H1 (cell line): ENCODE measurements at regions not wholly inside any gene's neighbourhood (a gene's known extent, or its start where the extent isn't known, plus 50 kb on each side); places are given as distances from the start of the nearest gene placed in this dataset.

ENCODE experiments used
- CHD1 ChIP-seq: IDR thresholded peaks from 2 replicates; pipeline ENCODE4 v1.6.1; 2012; ENCODE audit warnings: low read depth, low read length, improper control_type of control experiment
- CHD2 ChIP-seq: IDR thresholded peaks from 2 replicates; pipeline ENCODE4 v1.6.1; 2012; ENCODE audit warnings: low read length, improper control_type of control experiment
- EZH2 ChIP-seq: fragments of 200-600 bp; sonication (generic); IDR thresholded peaks from 2 replicates; pipeline ENCODE4 v1.7.1; 2012; ENCODE audit warnings: low read depth, mild to moderate bottlenecking, moderate library complexity, low read length, inconsistent platforms; ENCODE audit not compliant: severe bottlenecking
- NRF1 ChIP-seq: IDR thresholded peaks from 2 replicates; pipeline ENCODE4 v1.6.1; 2011; ENCODE audit warnings: mild to moderate bottlenecking, low read depth, low read length, improper control_type of control experiment
- TAF1 ChIP-seq: IDR thresholded peaks from 2 replicates; pipeline ENCODE4 v1.6.1; 2011; ENCODE audit warnings: mild to moderate bottlenecking, low read depth, low read length
- TF ChIP-seq, protein P1 (sequence below): IDR thresholded peaks from 2 replicates; pipeline ENCODE4 v1.6.1; 2012; ENCODE audit warnings: inconsistent platforms
- TF ChIP-seq, protein P2 (sequence below): fragments of 300-600 bp; sonication (generic); IDR thresholded peaks from 2 replicates; pipeline ENCODE4 v1.7.1; 2012; ENCODE audit warnings: low read length, moderate library complexity, mild to moderate bottlenecking, inconsistent platforms; ENCODE audit not compliant: insufficient replicate concordance

DNA sequence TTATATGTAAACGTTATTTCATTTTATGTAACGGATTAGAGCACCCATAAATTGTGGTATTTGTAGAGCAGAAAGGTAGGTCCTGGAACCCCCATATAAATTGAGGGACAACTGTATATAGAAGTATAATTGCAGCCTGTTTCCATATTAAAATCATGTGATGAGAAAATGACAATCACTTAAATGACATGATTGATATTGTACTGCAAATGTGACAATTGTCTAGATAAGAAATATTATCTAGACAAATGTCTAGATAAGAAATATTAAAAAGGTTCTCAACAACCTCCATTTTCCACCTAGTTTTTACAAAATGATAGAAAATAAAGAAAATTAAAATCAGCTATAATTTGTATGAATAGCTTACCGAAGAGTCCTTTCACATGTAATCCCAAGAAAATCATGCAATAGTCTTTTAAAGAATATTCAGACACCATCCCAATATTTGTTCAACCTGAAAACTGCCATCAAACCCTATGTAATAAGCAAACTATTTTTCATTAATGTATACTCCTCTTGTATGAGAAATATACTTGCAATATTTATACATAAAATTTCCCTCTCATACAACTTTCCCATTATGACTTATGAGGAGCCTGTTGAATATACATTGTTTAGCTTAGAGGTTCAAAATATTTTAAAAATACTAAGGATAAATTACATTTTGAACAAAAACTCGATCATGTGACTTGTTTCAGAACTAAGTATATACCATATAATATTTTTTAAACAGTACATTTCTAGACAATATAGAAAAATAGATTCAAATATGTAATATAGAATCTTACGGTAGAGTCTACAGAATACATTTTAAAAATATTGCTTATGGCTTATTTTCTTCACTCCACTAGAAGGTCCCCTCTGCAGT is 153.2 kb downstream of the CRPPA start (continued):
- TF ChIP-seq, protein P1, sequence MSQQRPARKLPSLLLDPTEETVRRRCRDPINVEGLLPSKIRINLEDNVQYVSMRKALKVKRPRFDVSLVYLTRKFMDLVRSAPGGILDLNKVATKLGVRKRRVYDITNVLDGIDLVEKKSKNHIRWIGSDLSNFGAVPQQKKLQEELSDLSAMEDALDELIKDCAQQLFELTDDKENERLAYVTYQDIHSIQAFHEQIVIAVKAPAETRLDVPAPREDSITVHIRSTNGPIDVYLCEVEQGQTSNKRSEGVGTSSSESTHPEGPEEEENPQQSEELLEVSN: no peak
- TF ChIP-seq CHD1: no peak
- TF ChIP-seq EZH2: no peak
- no peak for TF ChIP-seq CHD2
- no peak for TF ChIP-seq NRF1
- TF ChIP-seq, protein P2, sequence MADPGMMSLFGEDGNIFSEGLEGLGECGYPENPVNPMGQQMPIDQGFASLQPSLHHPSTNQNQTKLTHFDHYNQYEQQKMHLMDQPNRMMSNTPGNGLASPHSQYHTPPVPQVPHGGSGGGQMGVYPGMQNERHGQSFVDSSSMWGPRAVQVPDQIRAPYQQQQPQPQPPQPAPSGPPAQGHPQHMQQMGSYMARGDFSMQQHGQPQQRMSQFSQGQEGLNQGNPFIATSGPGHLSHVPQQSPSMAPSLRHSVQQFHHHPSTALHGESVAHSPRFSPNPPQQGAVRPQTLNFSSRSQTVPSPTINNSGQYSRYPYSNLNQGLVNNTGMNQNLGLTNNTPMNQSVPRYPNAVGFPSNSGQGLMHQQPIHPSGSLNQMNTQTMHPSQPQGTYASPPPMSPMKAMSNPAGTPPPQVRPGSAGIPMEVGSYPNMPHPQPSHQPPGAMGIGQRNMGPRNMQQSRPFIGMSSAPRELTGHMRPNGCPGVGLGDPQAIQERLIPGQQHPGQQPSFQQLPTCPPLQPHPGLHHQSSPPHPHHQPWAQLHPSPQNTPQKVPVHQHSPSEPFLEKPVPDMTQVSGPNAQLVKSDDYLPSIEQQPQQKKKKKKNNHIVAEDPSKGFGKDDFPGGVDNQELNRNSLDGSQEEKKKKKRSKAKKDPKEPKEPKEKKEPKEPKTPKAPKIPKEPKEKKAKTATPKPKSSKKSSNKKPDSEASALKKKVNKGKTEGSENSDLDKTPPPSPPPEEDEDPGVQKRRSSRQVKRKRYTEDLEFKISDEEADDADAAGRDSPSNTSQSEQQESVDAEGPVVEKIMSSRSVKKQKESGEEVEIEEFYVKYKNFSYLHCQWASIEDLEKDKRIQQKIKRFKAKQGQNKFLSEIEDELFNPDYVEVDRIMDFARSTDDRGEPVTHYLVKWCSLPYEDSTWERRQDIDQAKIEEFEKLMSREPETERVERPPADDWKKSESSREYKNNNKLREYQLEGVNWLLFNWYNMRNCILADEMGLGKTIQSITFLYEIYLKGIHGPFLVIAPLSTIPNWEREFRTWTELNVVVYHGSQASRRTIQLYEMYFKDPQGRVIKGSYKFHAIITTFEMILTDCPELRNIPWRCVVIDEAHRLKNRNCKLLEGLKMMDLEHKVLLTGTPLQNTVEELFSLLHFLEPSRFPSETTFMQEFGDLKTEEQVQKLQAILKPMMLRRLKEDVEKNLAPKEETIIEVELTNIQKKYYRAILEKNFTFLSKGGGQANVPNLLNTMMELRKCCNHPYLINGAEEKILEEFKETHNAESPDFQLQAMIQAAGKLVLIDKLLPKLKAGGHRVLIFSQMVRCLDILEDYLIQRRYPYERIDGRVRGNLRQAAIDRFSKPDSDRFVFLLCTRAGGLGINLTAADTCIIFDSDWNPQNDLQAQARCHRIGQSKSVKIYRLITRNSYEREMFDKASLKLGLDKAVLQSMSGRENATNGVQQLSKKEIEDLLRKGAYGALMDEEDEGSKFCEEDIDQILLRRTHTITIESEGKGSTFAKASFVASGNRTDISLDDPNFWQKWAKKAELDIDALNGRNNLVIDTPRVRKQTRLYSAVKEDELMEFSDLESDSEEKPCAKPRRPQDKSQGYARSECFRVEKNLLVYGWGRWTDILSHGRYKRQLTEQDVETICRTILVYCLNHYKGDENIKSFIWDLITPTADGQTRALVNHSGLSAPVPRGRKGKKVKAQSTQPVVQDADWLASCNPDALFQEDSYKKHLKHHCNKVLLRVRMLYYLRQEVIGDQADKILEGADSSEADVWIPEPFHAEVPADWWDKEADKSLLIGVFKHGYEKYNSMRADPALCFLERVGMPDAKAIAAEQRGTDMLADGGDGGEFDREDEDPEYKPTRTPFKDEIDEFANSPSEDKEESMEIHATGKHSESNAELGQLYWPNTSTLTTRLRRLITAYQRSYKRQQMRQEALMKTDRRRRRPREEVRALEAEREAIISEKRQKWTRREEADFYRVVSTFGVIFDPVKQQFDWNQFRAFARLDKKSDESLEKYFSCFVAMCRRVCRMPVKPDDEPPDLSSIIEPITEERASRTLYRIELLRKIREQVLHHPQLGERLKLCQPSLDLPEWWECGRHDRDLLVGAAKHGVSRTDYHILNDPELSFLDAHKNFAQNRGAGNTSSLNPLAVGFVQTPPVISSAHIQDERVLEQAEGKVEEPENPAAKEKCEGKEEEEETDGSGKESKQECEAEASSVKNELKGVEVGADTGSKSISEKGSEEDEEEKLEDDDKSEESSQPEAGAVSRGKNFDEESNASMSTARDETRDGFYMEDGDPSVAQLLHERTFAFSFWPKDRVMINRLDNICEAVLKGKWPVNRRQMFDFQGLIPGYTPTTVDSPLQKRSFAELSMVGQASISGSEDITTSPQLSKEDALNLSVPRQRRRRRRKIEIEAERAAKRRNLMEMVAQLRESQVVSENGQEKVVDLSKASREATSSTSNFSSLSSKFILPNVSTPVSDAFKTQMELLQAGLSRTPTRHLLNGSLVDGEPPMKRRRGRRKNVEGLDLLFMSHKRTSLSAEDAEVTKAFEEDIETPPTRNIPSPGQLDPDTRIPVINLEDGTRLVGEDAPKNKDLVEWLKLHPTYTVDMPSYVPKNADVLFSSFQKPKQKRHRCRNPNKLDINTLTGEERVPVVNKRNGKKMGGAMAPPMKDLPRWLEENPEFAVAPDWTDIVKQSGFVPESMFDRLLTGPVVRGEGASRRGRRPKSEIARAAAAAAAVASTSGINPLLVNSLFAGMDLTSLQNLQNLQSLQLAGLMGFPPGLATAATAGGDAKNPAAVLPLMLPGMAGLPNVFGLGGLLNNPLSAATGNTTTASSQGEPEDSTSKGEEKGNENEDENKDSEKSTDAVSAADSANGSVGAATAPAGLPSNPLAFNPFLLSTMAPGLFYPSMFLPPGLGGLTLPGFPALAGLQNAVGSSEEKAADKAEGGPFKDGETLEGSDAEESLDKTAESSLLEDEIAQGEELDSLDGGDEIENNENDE: no peak
- TF ChIP-seq TAF1: no peak
- TF ChIP-seq, all 59 proteins: peak for 0
